ENCODE measurements at regions not wholly inside any gene's neighbourhood (a gene's known extent, or its start where the extent isn't known, plus 50 kb on each side); places are given as distances from the start of the nearest gene placed in this dataset.

- DNase-seq (ENCODE audit: low read depth in 2 of 2), result no peak
Observed at GRCh38 chr17:72390675-72391508, 270.1 kb downstream of the SOX9 start.

- no peak for DNase-seq (ENCODE audit: low read depth in 2 of 2)
Observed at GRCh38 chr17:72392056-72393010, 271.5 kb downstream of the SOX9 start.

- no peak for DNase-seq (ENCODE audit: low read depth in 2 of 2)
Observed at GRCh38 chr17:72393553-72393952, 272.7 kb downstream of the SOX9 start.

- no peak for DNase-seq (ENCODE audit: low read depth in 2 of 2)
Observed at GRCh38 chr17:72394531-72394930, 273.7 kb downstream of the SOX9 start.

- no peak for DNase-seq (ENCODE audit: low read depth in 2 of 2)
Observed at GRCh38 chr17:72396121-72396520, 275.3 kb downstream of the SOX9 start.

- DNase-seq (ENCODE audit: low read depth in 2 of 2), result no peak
Observed at GRCh38 chr17:72397223-72397667, 276.4 kb downstream of the SOX9 start.

GRCh38 chr17:72397687-72398086, 276.9 kb downstream of the SOX9 start:
- no peak for DNase-seq (ENCODE audit: low read depth in 2 of 2)

GRCh38 chr17:72399023-72399607, 278.3 kb downstream of the SOX9 start:
- DNase-seq (ENCODE audit: low read depth in 2 of 2), result no peak

- DNase-seq (ENCODE audit: low read depth in 2 of 2), result no peak
Observed at GRCh38 chr17:72399608-72400487, 279.0 kb downstream of the SOX9 start.

- DNase-seq (ENCODE audit: low read depth in 2 of 2), result no peak
Observed at GRCh38 chr17:72400488-72400827, 279.6 kb downstream of the SOX9 start.

- DNase-seq (ENCODE audit: low read depth in 2 of 2), result no peak
Observed at GRCh38 chr17:72400863-72401262, 280.0 kb downstream of the SOX9 start.

GRCh38 chr17:72401883-72402726, 281.3 kb downstream of the SOX9 start:
- no peak for DNase-seq (ENCODE audit: low read depth in 2 of 2)

GRCh38 chr17:72402727-72403210, 281.9 kb downstream of the SOX9 start:
- DNase-seq (ENCODE audit: low read depth in 2 of 2), result no peak

- DNase-seq (ENCODE audit: low read depth in 2 of 2), result no peak
Observed at GRCh38 chr17:72403713-72404209, 282.9 kb downstream of the SOX9 start.

- no peak for DNase-seq (ENCODE audit: low read depth in 2 of 2)
Observed at GRCh38 chr17:72404872-72405271, 284.1 kb downstream of the SOX9 start.

- no peak for DNase-seq (ENCODE audit: low read depth in 2 of 2)
Observed at GRCh38 chr17:72405662-72406230, 284.9 kb downstream of the SOX9 start.

- DNase-seq (ENCODE audit: low read depth in 2 of 2), result no peak
Observed at GRCh38 chr17:72406498-72406897, 285.7 kb downstream of the SOX9 start.

GRCh38 chr17:72407336-72407909, 286.6 kb downstream of the SOX9 start:
- DNase-seq (ENCODE audit: low read depth in 2 of 2), result no peak

- no peak for DNase-seq (ENCODE audit: low read depth in 2 of 2)
Observed at GRCh38 chr17:72407931-72408330, 287.1 kb downstream of the SOX9 start.

All from stimulated activated CD8-positive, alpha-beta memory T cell treated with anti-CD3 and anti-CD28 coated beads, Interleukin-2, amount 100 ng/mL, for 48 hours (primary cell).